Panc1 (cell line): ENCODE measurements at regions not wholly inside any gene's neighbourhood (a gene's known extent, or its start where the extent isn't known, plus 50 kb on each side); places are given as distances from the start of the nearest gene placed in this dataset.

Experiments used
- ATAC-seq: fragments of 200-7000 bp; cut with Tn5 transposase; 2 replicates; pipeline ENCODE4 v1.9.1; 2020; ENCODE audit warnings: mild to moderate bottlenecking, moderate library complexity
- BruUV-seq: library from RNA; stranded (reverse); fragments of 400-500 nt; replicated peaks from 2 replicates; lab custom pipeline; 2021; lab: Mats Ljungman, UMichigan
- CTCF ChIA-PET: fragments of 300-600 bp; sonication (Branson Sonifier 250); formaldehyde crosslinking; loops from one replicate; lab custom pipeline; 2022; ENCODE audit warnings: antibody characterized with exemption; lab: Charles Lee
- POLR2A ChIA-PET: fragments of 300-600 bp; sonication (Branson Sonifier 250); formaldehyde crosslinking; loops from one replicate; lab custom pipeline; 2022; ENCODE audit warnings: antibody characterized with exemption; lab: Charles Lee
- DNase-seq: peaks from one replicate; pipeline ENCODE4 v3.0.0-alpha.2; 2010; ENCODE audit warnings: low read depth, low spot score
- H3K27ac ChIP-seq: 2 replicates; pipeline ENCODE4 v1.5.1; 2011; ENCODE audit warnings: mild to moderate bottlenecking, low read length, inconsistent platforms
- H3K27me3 ChIP-seq: fragments of 200-500 bp; sonication (Bioruptor generic); 2 replicates; pipeline ENCODE4 v1.6.0; 2014; ENCODE audit warnings: low read length, inconsistent platforms; ENCODE audit not compliant: control insufficient read depth, insufficient read depth
- H3K36me3 ChIP-seq: fragments of 200-500 bp; sonication (Bioruptor generic); 2 replicates; pipeline ENCODE4 v1.5.1; 2014; ENCODE audit warnings: inconsistent platforms, mild to moderate bottlenecking, low read length, moderate library complexity; ENCODE audit not compliant: control insufficient read depth, insufficient read depth
- H3K4me1 ChIP-seq: 2 replicates; pipeline ENCODE4 v1.5.1; 2011; ENCODE audit warnings: inconsistent platforms, mild to moderate bottlenecking, low read length, moderate library complexity; ENCODE audit not compliant: control insufficient read depth, insufficient read depth
- H3K4me3 ChIP-seq, 2 experiments: 2 replicates each; pipeline ENCODE4 v1.5.1; 2011 to 2012; ENCODE audit warnings: low read depth in 2 of 2, low read length in 2 of 2, mild to moderate bottlenecking in 2 of 2, inconsistent platforms in 1 of 2, moderate library complexity in 1 of 2
- H3K9me3 ChIP-seq: fragments of 200-500 bp; sonication (Bioruptor generic); 2 replicates; pipeline ENCODE4 v1.5.1; 2014; ENCODE audit warnings: low read depth, mild to moderate bottlenecking, inconsistent platforms, low read length, moderate library complexity; ENCODE audit not compliant: control insufficient read depth, insufficient read depth
- CTCF ChIP-seq: fragments of 450-650 bp; IDR thresholded peaks from 2 replicates; pipeline ENCODE4 v1.5.1; 2017; ENCODE audit warnings: mild to moderate bottlenecking
- POLR2AphosphoS5 ChIP-seq: IDR thresholded peaks from 2 replicates; pipeline ENCODE4 v1.6.1; 2012; ENCODE audit warnings: mild to moderate bottlenecking, low read depth, low read length, moderate library complexity
- REST ChIP-seq, 2 experiments: IDR thresholded peaks; 2 replicates each; pipeline ENCODE4 v1.6.1; 2011 to 2012; ENCODE audit warnings: low read depth in 2 of 2, control low read depth in 1 of 2, low read length in 1 of 2, mild to moderate bottlenecking in 1 of 2, moderate library complexity in 1 of 2; ENCODE audit not compliant: insufficient read depth in 1 of 2
- SIN3A ChIP-seq: IDR thresholded peaks from 2 replicates; pipeline ENCODE4 v1.6.1; 2012; ENCODE audit warnings: low read depth, mild to moderate bottlenecking, low read length, moderate library complexity, borderline replicate concordance; ENCODE audit not compliant: insufficient read depth
- TCF7L2 ChIP-seq: IDR thresholded peaks from 2 replicates; pipeline ENCODE4 v1.6.1; 2011; ENCODE audit warnings: mild to moderate bottlenecking, low read depth, low read length, inconsistent platforms
- in situ Hi-C: cut with HindIII; loops from 2 replicates; pipeline ENCODE4 v1.10.0; 2016; ENCODE audit warnings: low sequenced_read_pairs, low pct_unique_long_range_greater_than_20kb
- intact Hi-C: fragments of 100-400 bp; cut with micrococcal nuclease; formaldehyde crosslinking; loops from one replicate; pipeline ENCODE4 v1.10.0; 2022; ENCODE audit not compliant: unreplicated experiment

GRCh38 chr4:24251589-24251988 is 332.8 kb downstream of the DHX15 start:
- Histone ChIP-seq H3K4me1 (no peaks in the 10 kb centered on the region), H3K4me3 (no peak overlapping the region), H3K36me3 (no peaks in the 10 kb centered on the region), H3K9me3 (no peaks in the 10 kb centered on the region), H3K27ac (no peak overlapping the region), H3K27me3 (no peaks in the 10 kb centered on the region)
- BruUV-seq: no TSS peak
- CTCF ChIA-PET: no interaction called here
- TF ChIP-seq SIN3A: no peak
- TF ChIP-seq CTCF: no peak
- TF ChIP-seq REST (IDR thresholded peaks at IDR 0.05; ENCODE audit: insufficient read depth in 1 of 2, low read depth in 2 of 2, low read length in 1 of 2): no peak
- TF ChIP-seq TCF7L2: no peak
- no peak for TF ChIP-seq POLR2AphosphoS5
- ATAC-seq: no peak
- in situ Hi-C loops (no loop called here), intact Hi-C loops (no loop called here)
- no peak for DNase-seq
- POLR2A ChIA-PET: no interaction called here

- Histone ChIP-seq H3K36me3 (no peaks in the 10 kb centered on the region), H3K4me3 (no peak overlapping the region), H3K27ac (no peak overlapping the region), H3K27me3 (no peaks in the 10 kb centered on the region), H3K9me3 (no peaks in the 10 kb centered on the region), H3K4me1 (no peaks in the 10 kb centered on the region)
- ATAC-seq (no peak), DNase-seq (no peak)
- ChIA-PET CTCF (no interaction called here), POLR2A (no interaction called here)
- TF ChIP-seq SIN3A: no peak
- TF ChIP-seq POLR2AphosphoS5: no peak
- no peak for TF ChIP-seq TCF7L2
- TF ChIP-seq CTCF: no peak
- TF ChIP-seq REST (IDR thresholded peaks at IDR 0.05; ENCODE audit: insufficient read depth in 1 of 2, low read depth in 2 of 2, low read length in 1 of 2): no peak
- intact Hi-C loops: no loop called here
- no TSS peak for BruUV-seq
- in situ Hi-C loops: no loop called here
Observed at GRCh38 chr4:24249972-24250371, 334.4 kb downstream of the DHX15 start.
